Panc1 (cell line): ENCODE measurements at regions not wholly inside any gene's neighbourhood (a gene's known extent, or its start where the extent isn't known, plus 50 kb on each side); places are given as distances from the start of the nearest gene placed in this dataset.

Experiments used
- ATAC-seq: fragments of 200-7000 bp; cut with Tn5 transposase; 2 replicates; pipeline ENCODE4 v1.9.1; 2020; ENCODE audit warnings: mild to moderate bottlenecking, moderate library complexity
- BruUV-seq: library from RNA; stranded (reverse); fragments of 400-500 nt; replicated peaks from 2 replicates; lab custom pipeline; 2021; lab: Mats Ljungman, UMichigan
- CTCF ChIA-PET: fragments of 300-600 bp; sonication (Branson Sonifier 250); formaldehyde crosslinking; loops from one replicate; lab custom pipeline; 2022; ENCODE audit warnings: antibody characterized with exemption; lab: Charles Lee
- POLR2A ChIA-PET: fragments of 300-600 bp; sonication (Branson Sonifier 250); formaldehyde crosslinking; loops from one replicate; lab custom pipeline; 2022; ENCODE audit warnings: antibody characterized with exemption; lab: Charles Lee
- DNase-seq: peaks from one replicate; pipeline ENCODE4 v3.0.0-alpha.2; 2010; ENCODE audit warnings: low read depth, low spot score
- H3K27ac ChIP-seq: 2 replicates; pipeline ENCODE4 v1.5.1; 2011; ENCODE audit warnings: mild to moderate bottlenecking, low read length, inconsistent platforms
- H3K27me3 ChIP-seq: fragments of 200-500 bp; sonication (Bioruptor generic); 2 replicates; pipeline ENCODE4 v1.6.0; 2014; ENCODE audit warnings: low read length, inconsistent platforms; ENCODE audit not compliant: control insufficient read depth, insufficient read depth
- H3K36me3 ChIP-seq: fragments of 200-500 bp; sonication (Bioruptor generic); 2 replicates; pipeline ENCODE4 v1.5.1; 2014; ENCODE audit warnings: inconsistent platforms, mild to moderate bottlenecking, low read length, moderate library complexity; ENCODE audit not compliant: control insufficient read depth, insufficient read depth
- H3K4me1 ChIP-seq: 2 replicates; pipeline ENCODE4 v1.5.1; 2011; ENCODE audit warnings: inconsistent platforms, mild to moderate bottlenecking, low read length, moderate library complexity; ENCODE audit not compliant: control insufficient read depth, insufficient read depth
- H3K4me3 ChIP-seq, 2 experiments: 2 replicates each; pipeline ENCODE4 v1.5.1; 2011 to 2012; ENCODE audit warnings: low read depth in 2 of 2, low read length in 2 of 2, mild to moderate bottlenecking in 2 of 2, inconsistent platforms in 1 of 2, moderate library complexity in 1 of 2
- H3K9me3 ChIP-seq: fragments of 200-500 bp; sonication (Bioruptor generic); 2 replicates; pipeline ENCODE4 v1.5.1; 2014; ENCODE audit warnings: low read depth, mild to moderate bottlenecking, inconsistent platforms, low read length, moderate library complexity; ENCODE audit not compliant: control insufficient read depth, insufficient read depth
- POLR2AphosphoS5 ChIP-seq: IDR thresholded peaks from 2 replicates; pipeline ENCODE4 v1.6.1; 2012; ENCODE audit warnings: mild to moderate bottlenecking, low read depth, low read length, moderate library complexity
- SIN3A ChIP-seq: IDR thresholded peaks from 2 replicates; pipeline ENCODE4 v1.6.1; 2012; ENCODE audit warnings: low read depth, mild to moderate bottlenecking, low read length, moderate library complexity, borderline replicate concordance; ENCODE audit not compliant: insufficient read depth
- TCF7L2 ChIP-seq: IDR thresholded peaks from 2 replicates; pipeline ENCODE4 v1.6.1; 2011; ENCODE audit warnings: mild to moderate bottlenecking, low read depth, low read length, inconsistent platforms
- in situ Hi-C: cut with HindIII; loops from 2 replicates; pipeline ENCODE4 v1.10.0; 2016; ENCODE audit warnings: low sequenced_read_pairs, low pct_unique_long_range_greater_than_20kb
- intact Hi-C: fragments of 100-400 bp; cut with micrococcal nuclease; formaldehyde crosslinking; loops from one replicate; pipeline ENCODE4 v1.10.0; 2022; ENCODE audit not compliant: unreplicated experiment
- TF ChIP-seq, protein P1 (sequence below): fragments of 450-650 bp; IDR thresholded peaks from 2 replicates; pipeline ENCODE4 v1.5.1; 2017; ENCODE audit warnings: mild to moderate bottlenecking
- TF ChIP-seq, protein P2 (sequence below), 2 experiments: IDR thresholded peaks; 2 replicates each; pipeline ENCODE4 v1.6.1; 2011 to 2012; ENCODE audit warnings: low read depth in 2 of 2, control low read depth in 1 of 2, low read length in 1 of 2, mild to moderate bottlenecking in 1 of 2, moderate library complexity in 1 of 2; ENCODE audit not compliant: insufficient read depth in 1 of 2

DNA sequence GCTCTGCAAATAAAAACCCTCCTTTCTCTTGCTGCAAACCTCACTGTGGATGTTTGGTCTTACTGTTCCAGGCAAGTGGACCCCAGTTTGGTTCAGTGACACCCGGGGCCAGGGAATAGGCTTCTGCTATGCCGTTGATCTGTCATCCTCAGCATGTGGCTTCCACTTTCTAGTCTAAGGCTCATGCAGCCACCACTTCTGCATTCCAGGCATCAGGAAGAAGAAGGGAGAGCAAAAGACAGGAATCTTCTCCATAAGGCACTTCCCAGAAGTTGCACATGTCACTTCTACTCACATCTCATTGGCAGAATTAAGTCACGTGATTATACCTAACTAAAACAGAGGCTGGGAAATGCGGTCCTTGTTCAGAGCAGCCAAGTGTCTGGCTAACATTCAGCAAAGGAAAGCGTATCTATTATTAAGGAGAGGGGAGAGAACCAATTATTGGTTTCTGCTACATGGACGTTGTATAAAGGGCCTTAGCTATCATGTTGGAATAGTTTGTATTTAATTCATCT, 173.6 kb upstream of the PFN2 start:
- intact Hi-C loops: no loop called here
- ATAC-seq (no peak), DNase-seq (no peak)
- H3K27me3 ChIP-seq: no peaks in the 10 kb centered on the region
- H3K4me3 ChIP-seq: no peak overlapping the region
- ChIA-PET POLR2A (no interaction called here), CTCF (no interaction called here)
- no peak overlapping the region for H3K27ac ChIP-seq
- TF ChIP-seq, protein P1, sequence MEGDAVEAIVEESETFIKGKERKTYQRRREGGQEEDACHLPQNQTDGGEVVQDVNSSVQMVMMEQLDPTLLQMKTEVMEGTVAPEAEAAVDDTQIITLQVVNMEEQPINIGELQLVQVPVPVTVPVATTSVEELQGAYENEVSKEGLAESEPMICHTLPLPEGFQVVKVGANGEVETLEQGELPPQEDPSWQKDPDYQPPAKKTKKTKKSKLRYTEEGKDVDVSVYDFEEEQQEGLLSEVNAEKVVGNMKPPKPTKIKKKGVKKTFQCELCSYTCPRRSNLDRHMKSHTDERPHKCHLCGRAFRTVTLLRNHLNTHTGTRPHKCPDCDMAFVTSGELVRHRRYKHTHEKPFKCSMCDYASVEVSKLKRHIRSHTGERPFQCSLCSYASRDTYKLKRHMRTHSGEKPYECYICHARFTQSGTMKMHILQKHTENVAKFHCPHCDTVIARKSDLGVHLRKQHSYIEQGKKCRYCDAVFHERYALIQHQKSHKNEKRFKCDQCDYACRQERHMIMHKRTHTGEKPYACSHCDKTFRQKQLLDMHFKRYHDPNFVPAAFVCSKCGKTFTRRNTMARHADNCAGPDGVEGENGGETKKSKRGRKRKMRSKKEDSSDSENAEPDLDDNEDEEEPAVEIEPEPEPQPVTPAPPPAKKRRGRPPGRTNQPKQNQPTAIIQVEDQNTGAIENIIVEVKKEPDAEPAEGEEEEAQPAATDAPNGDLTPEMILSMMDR: no peak
- no peak for TF ChIP-seq SIN3A
- TF ChIP-seq, protein P2, sequence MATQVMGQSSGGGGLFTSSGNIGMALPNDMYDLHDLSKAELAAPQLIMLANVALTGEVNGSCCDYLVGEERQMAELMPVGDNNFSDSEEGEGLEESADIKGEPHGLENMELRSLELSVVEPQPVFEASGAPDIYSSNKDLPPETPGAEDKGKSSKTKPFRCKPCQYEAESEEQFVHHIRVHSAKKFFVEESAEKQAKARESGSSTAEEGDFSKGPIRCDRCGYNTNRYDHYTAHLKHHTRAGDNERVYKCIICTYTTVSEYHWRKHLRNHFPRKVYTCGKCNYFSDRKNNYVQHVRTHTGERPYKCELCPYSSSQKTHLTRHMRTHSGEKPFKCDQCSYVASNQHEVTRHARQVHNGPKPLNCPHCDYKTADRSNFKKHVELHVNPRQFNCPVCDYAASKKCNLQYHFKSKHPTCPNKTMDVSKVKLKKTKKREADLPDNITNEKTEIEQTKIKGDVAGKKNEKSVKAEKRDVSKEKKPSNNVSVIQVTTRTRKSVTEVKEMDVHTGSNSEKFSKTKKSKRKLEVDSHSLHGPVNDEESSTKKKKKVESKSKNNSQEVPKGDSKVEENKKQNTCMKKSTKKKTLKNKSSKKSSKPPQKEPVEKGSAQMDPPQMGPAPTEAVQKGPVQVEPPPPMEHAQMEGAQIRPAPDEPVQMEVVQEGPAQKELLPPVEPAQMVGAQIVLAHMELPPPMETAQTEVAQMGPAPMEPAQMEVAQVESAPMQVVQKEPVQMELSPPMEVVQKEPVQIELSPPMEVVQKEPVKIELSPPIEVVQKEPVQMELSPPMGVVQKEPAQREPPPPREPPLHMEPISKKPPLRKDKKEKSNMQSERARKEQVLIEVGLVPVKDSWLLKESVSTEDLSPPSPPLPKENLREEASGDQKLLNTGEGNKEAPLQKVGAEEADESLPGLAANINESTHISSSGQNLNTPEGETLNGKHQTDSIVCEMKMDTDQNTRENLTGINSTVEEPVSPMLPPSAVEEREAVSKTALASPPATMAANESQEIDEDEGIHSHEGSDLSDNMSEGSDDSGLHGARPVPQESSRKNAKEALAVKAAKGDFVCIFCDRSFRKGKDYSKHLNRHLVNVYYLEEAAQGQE (IDR thresholded peaks at IDR 0.05; ENCODE audit: insufficient read depth in 1 of 2, low read depth in 2 of 2, low read length in 1 of 2): no peak
- TF ChIP-seq TCF7L2: no peak
- no peak for TF ChIP-seq POLR2AphosphoS5
- no peaks in the 10 kb centered on the region for H3K9me3 ChIP-seq
- in situ Hi-C loops: no loop called here
- H3K4me1 ChIP-seq: no peaks in the 10 kb centered on the region
- no peaks in the 10 kb centered on the region for H3K36me3 ChIP-seq
- BruUV-seq: no TSS peak

DNA sequence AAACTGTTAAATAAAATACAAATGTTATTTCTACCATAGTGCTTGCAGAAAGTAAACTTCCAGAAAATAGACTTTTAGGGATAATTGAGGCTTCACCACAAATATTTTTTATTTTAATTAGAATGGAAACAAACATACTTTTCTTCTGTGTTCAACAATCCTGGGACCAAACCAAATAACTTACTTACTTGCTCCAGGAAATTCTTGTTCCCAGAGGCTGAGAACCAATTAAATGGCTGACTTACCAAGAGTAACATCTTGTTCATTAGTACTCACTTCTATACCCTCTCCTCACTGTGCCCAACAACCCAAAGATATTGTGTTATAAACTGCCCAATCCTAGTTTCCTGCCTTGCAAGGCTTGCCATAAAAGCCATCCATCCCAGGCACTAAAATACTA, 172.2 kb upstream of the PFN2 start:
- intact Hi-C loops: no loop called here
- Histone ChIP-seq H3K36me3 (no peaks in the 10 kb centered on the region), H3K9me3 (no peaks in the 10 kb centered on the region), H3K4me3 (no peak overlapping the region), H3K27me3 (no peaks in the 10 kb centered on the region), H3K27ac (no peak overlapping the region), H3K4me1 (no peaks in the 10 kb centered on the region)
- CTCF ChIA-PET: no interaction called here
- DNase-seq (no peak), ATAC-seq (no peak)
- TF ChIP-seq, protein P1: no peak
- no peak for TF ChIP-seq POLR2AphosphoS5
- TF ChIP-seq SIN3A: no peak
- TF ChIP-seq, protein P2 (IDR thresholded peaks at IDR 0.05; ENCODE audit: insufficient read depth in 1 of 2, low read depth in 2 of 2, low read length in 1 of 2): no peak
- no peak for TF ChIP-seq TCF7L2
- no TSS peak for BruUV-seq
- POLR2A ChIA-PET: no interaction called here
- in situ Hi-C loops: no loop called here
